Neuronal stem cell (in vitro differentiated cells): ENCODE measurements at regions not wholly inside any gene's neighbourhood (a gene's known extent, or its start where the extent isn't known, plus 50 kb on each side); places are given as distances from the start of the nearest gene placed in this dataset.

Experiments used
- DNase-seq: peaks from one replicate; pipeline ENCODE4 v3.0.0-alpha.2; 2013; ENCODE audit warnings: low spot score
- H2AFZ ChIP-seq: one replicate; pipeline ENCODE4 v1.6.1; 2013; ENCODE audit warnings: mild to moderate bottlenecking, low read length, inconsistent platforms
- H2AK5ac ChIP-seq: 2 replicates; pipeline ENCODE4 v1.6.1; 2013; ENCODE audit warnings: low read depth, mild to moderate bottlenecking, inconsistent platforms, low read length, moderate library complexity, mixed read lengths
- H2BK120ac ChIP-seq: 2 replicates; pipeline ENCODE4 v1.6.1; 2013; ENCODE audit warnings: low read depth, mild to moderate bottlenecking, inconsistent platforms, low read length, moderate library complexity, mixed read lengths
- H2BK12ac ChIP-seq: one replicate; pipeline ENCODE4 v1.6.1; 2013; ENCODE audit warnings: low read length, inconsistent platforms
- H2BK15ac ChIP-seq: 2 replicates; pipeline ENCODE4 v1.6.1; 2013; ENCODE audit warnings: mild to moderate bottlenecking, low read length, inconsistent platforms, mixed read lengths
- H2BK5ac ChIP-seq: one replicate; pipeline ENCODE4 v1.6.1; 2013; ENCODE audit warnings: inconsistent platforms, mild to moderate bottlenecking, low read length, moderate library complexity
- H3K14ac ChIP-seq: one replicate; pipeline ENCODE4 v1.6.1; 2013; ENCODE audit warnings: low read length, inconsistent platforms
- H3K18ac ChIP-seq: 2 replicates; pipeline ENCODE4 v1.6.1; 2013; ENCODE audit warnings: low read length, inconsistent platforms
- H3K23ac ChIP-seq: 2 replicates; pipeline ENCODE4 v1.6.1; 2013; ENCODE audit warnings: low read depth, mild to moderate bottlenecking, mixed read lengths, low read length, inconsistent platforms; ENCODE audit not compliant: poor library complexity
- H3K27ac ChIP-seq: replicated peaks from 3 replicates; pipeline ENCODE4 v1.5.1; 2013; ENCODE audit warnings: low read length, inconsistent platforms
- H3K27me3 ChIP-seq, 3 experiments: 2 replicates each; pipeline ENCODE4 v1.6.1; 2013; ENCODE audit warnings: low read length in 3 of 3, mild to moderate bottlenecking in 2 of 3, inconsistent platforms in 1 of 3, low read depth in 1 of 3, mixed read lengths in 1 of 3, moderate library complexity in 1 of 3; ENCODE audit not compliant: control insufficient read depth in 3 of 3, insufficient read depth in 3 of 3
- H3K36me3 ChIP-seq, 2 donors: replicated peaks in 1 of 2; 2 replicates each; pipeline ENCODE4 v1.6.1; 2013; ENCODE audit warnings: low read length in 2 of 2; ENCODE audit not compliant: control insufficient read depth in 2 of 2, insufficient read depth in 2 of 2
- H3K4ac ChIP-seq: 2 replicates; pipeline ENCODE4 v1.6.1; 2013; ENCODE audit warnings: inconsistent platforms, mild to moderate bottlenecking, low read length, moderate library complexity
- H3K4me1 ChIP-seq, 2 donors: 1 replicate in 1 of 2; 2 replicates in 1 of 2; pipeline ENCODE4 v1.6.1; 2013; ENCODE audit warnings: low read length in 2 of 2, low read depth in 1 of 2; ENCODE audit not compliant: control insufficient read depth in 2 of 2, insufficient read depth in 1 of 2
- H3K4me2 ChIP-seq: one replicate; pipeline ENCODE4 v1.6.1; 2013; ENCODE audit warnings: mild to moderate bottlenecking, low read length, inconsistent platforms; ENCODE audit not compliant: insufficient read depth, poor library complexity, severe bottlenecking
- H3K4me3 ChIP-seq, 2 donors: 2 replicates each; pipeline ENCODE4 v1.5.1; 2013; ENCODE audit warnings: low read length in 2 of 2, mild to moderate bottlenecking in 2 of 2, inconsistent platforms in 1 of 2, moderate library complexity in 1 of 2
- H3K79me1 ChIP-seq: one replicate; pipeline ENCODE4 v1.6.1; 2013; ENCODE audit warnings: low read depth, mild to moderate bottlenecking, inconsistent platforms, low read length, moderate library complexity
- H3K9ac ChIP-seq: one replicate; pipeline ENCODE4 v1.6.1; 2013; ENCODE audit warnings: mild to moderate bottlenecking, low read depth, low read length, inconsistent platforms; ENCODE audit not compliant: poor library complexity
- H3K9me3 ChIP-seq, 2 donors: replicated peaks in 1 of 2; 2 replicates each; pipeline versions ENCODE3 to v1.6.1; 2013; ENCODE audit warnings: low read length in 2 of 2, mild to moderate bottlenecking in 2 of 2, inconsistent platforms in 1 of 2, low read depth in 1 of 2, mixed read lengths in 1 of 2, moderate library complexity in 1 of 2; ENCODE audit not compliant: control insufficient read depth in 2 of 2, insufficient read depth in 1 of 2
- H4K8ac ChIP-seq: one replicate; pipeline ENCODE4 v1.6.1; 2013; ENCODE audit warnings: low read depth, mild to moderate bottlenecking, inconsistent platforms, low read length, moderate library complexity
- H4K91ac ChIP-seq: one replicate; pipeline ENCODE4 v1.6.1; 2013; ENCODE audit warnings: low read length, low read depth, mild to moderate bottlenecking, inconsistent platforms; ENCODE audit not compliant: poor library complexity
- WGBS, 2 donors: extraction: QIAGEN DNeasy Blood & Tissue Kit; methylation state at CpG; one replicate each; pipeline ENCODE4 v1.1.7; 2013; ENCODE audit warnings: missing lambda C conversion rate in 2 of 2, mixed read lengths in 1 of 2; ENCODE audit not compliant: insufficient read length in 2 of 2, insufficient replicate concordance in 1 of 2; ENCODE audit errors: extremely low coverage in 2 of 2; 5-methylcytosine and 5-hydroxymethylcytosine counted together

GRCh38 chr3:3739330-3740060 lies 59.7 kb upstream of the LRRN1 start:
- no peaks in the 10 kb centered on the region for H3K36me3 ChIP-seq
- peaks cover 5 to 6% of the 10 kb centered on the region in 2 donors for H3K4me1 ChIP-seq
- DNase-seq = peak; percentile 12

DNA sequence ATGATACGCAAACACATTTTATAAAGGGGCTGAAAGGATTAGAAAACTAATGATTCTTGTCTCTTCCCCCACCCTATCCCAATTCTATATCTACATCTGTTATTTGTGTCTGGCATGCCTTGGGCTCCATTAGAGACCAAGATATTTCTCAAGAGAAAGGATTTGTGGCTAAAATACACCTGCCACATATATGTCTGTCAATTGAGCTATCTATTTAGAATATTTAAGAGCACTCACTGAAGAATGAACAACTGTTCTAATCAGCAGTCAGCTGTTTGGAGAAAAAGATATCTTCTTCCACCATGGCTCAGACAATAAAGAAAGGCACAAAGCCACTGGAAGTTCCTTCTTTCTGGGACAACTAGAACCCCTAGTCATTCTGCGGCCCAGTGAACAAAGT lies 61.7 kb upstream of the LRRN1 start:
- Histone ChIP-seq H3K27me3 (peaks cover 0 to 38% (median 0%) of the 10 kb centered on the region in 3 experiments), H2BK5ac (no peak overlapping the region), H3K14ac (no peak overlapping the region), H4K8ac (no peak overlapping the region), H2AFZ (no peak overlapping the region), H3K36me3 (no peaks in the 10 kb centered on the region), H3K9me3 (no peaks in the 10 kb centered on the region), H2BK12ac (no peak overlapping the region), H2AK5ac (no peak overlapping the region), H4K91ac (no peak overlapping the region), H2BK120ac (no peak overlapping the region), H2BK15ac (no peak overlapping the region), H3K4ac (no peak overlapping the region), H3K4me2 (no peak overlapping the region), H3K79me1 (no peaks in the 10 kb centered on the region), H3K27ac (no peak overlapping the region), H3K4me3 (no peak overlapping the region), H3K4me1 (peaks cover 0 to 6% of the 10 kb centered on the region in 2 donors), H3K18ac (no peak overlapping the region), H3K23ac (no peak overlapping the region), H3K9ac (no peak overlapping the region)
- no peak for DNase-seq
- WGBS, 2 donors = no CpG with 5 or more reads among the region's 2 CpGs

More at GRCh38 chr3:3739330-3740060, 59.7 kb upstream of the LRRN1 start:
- Histone ChIP-seq H3K27me3 (peaks cover 0 to 38% (median 0%) of the 10 kb centered on the region in 3 experiments), H2BK5ac (no peak overlapping the region), H3K4me2 (no peak overlapping the region), H3K79me1 (no peaks in the 10 kb centered on the region), H4K91ac (no peak overlapping the region), H2BK15ac (no peak overlapping the region), H3K9me3 (no peaks in the 10 kb centered on the region), H2BK120ac (no peak overlapping the region), H2AK5ac (no peak overlapping the region), H3K27ac (no peak overlapping the region), H3K14ac (no peak overlapping the region), H2BK12ac (no peak overlapping the region), H3K9ac (no peak overlapping the region), H3K4ac (no peak overlapping the region), H2AFZ (peak overlapping the region; percentile 44), H3K18ac (no peak overlapping the region), H3K23ac (no peak overlapping the region), H4K8ac (no peak overlapping the region), H3K4me3 (no peak overlapping the region)
- WGBS, 2 donors = no CpG with 5 or more reads among the region's 9 CpGs

DNA sequence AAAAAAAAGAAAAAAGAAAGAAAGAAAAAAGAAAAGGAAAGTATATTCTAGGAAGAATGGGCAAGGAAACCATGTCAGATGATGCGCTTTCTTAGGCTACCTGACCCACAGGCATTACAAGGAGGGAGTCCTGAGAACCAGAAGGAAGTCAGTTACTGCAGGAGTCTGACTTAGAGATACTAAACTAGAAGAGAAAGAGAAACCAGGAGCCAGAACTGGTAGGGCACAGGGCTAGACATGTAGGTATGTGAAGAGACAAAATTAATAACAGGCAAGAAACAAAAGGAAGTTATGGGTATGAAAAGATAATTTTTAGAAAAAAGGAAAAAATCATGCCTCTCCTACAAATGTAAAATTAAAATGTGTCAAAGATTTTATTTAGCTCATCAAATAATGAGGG lies 63.3 kb upstream of the LRRN1 start:
- Histone ChIP-seq H3K27me3 (peaks cover 0 to 34% (median 0%) of the 10 kb centered on the region in 3 experiments), H4K91ac (no peak overlapping the region), H2BK5ac (no peak overlapping the region), H2BK12ac (no peak overlapping the region), H3K14ac (no peak overlapping the region), H3K36me3 (no peaks in the 10 kb centered on the region), H3K4ac (no peak overlapping the region), H2AFZ (no peak overlapping the region), H2BK120ac (no peak overlapping the region), H3K4me3 (no peak overlapping the region), H3K79me1 (no peaks in the 10 kb centered on the region), H3K4me2 (no peak overlapping the region), H3K27ac (no peak overlapping the region), H3K9ac (no peak overlapping the region), H2AK5ac (no peak overlapping the region), H3K18ac (no peak overlapping the region), H3K4me1 (peaks cover 0 to 2% of the 10 kb centered on the region in 2 donors), H2BK15ac (no peak overlapping the region), H4K8ac (no peak overlapping the region), H3K23ac (no peak overlapping the region), H3K9me3 (no peaks in the 10 kb centered on the region)
- WGBS, 2 donors = no CpG with 5 or more reads among the region's 1 CpG
- DNase-seq = no peak

DNA sequence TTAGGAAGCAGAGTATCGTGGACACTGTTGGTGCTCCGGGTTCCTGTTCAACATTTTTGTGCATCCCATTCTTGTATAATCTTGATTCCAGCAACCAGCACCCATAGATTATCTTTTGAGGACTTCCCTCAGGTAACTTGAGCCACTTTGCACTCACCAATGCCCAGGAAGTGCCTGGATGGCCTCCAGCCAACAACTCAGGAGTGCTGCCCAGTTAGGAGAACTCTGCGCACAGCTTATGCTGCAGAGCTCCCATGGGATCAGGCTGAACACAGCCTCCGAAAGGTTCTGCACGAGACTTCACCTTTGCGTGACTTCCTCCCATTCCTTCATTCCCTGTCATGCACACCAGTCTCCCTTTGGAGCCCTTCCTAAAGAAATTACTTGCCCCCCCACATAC lies 64.3 kb upstream of the LRRN1 start:
- no peak overlapping the region for H2AK5ac ChIP-seq
- DNase-seq = no peak
- H2AFZ ChIP-seq = no peak overlapping the region
- H3K23ac ChIP-seq = no peak overlapping the region
- H3K4ac ChIP-seq = no peak overlapping the region
- no peak overlapping the region for H3K9ac ChIP-seq
- no peak overlapping the region for H2BK5ac ChIP-seq
- H3K27ac ChIP-seq = no peak overlapping the region
- H2BK12ac ChIP-seq = no peak overlapping the region
- H3K9me3 ChIP-seq = no peaks in the 10 kb centered on the region
- no peak overlapping the region for H2BK120ac ChIP-seq
- H2BK15ac ChIP-seq = no peak overlapping the region
- no peaks in the 10 kb centered on the region for H3K79me1 ChIP-seq
- H3K14ac ChIP-seq = no peak overlapping the region
- H3K36me3 ChIP-seq = no peaks in the 10 kb centered on the region
- H3K4me1 ChIP-seq = no peaks in the 10 kb centered on the region
- H3K27me3 ChIP-seq = peaks cover 0 to 25% (median 0%) of the 10 kb centered on the region in 3 experiments
- H3K18ac ChIP-seq = no peak overlapping the region
- no peak overlapping the region for H4K8ac ChIP-seq
- no peak overlapping the region for H4K91ac ChIP-seq
- no peak overlapping the region for H3K4me2 ChIP-seq
- no peak overlapping the region for H3K4me3 ChIP-seq
- no CpG with 5 or more reads among the region's 6 CpGs for WGBS, 2 donors
